ENCODE measurements at regions not wholly inside any gene's neighbourhood (a gene's known extent, or its start where the extent isn't known, plus 50 kb on each side); places are given as distances from the start of the nearest gene placed in this dataset.

- TF ChIP-seq CTCF (IDR thresholded peaks at IDR 0.05; ENCODE audit: insufficient read depth, low read length) (no peak), SPI1 (IDR thresholded peaks at IDR 0.05; ENCODE audit: borderline replicate concordance, low read depth) (peak; percentile 63; the same call in 1 of the 2 replicates)
- no peak overlapping the region for H3K4me3 ChIP-seq (replicated peaks; ENCODE audit: insufficient read depth, low read length)
- no peak overlapping the region for H3K27ac ChIP-seq (replicated peaks)
- no peaks in the 10 kb centered on the region for H3K27me3 ChIP-seq (ENCODE audit: insufficient read depth, poor library complexity, severe bottlenecking)
- no peak for DNase-seq (ENCODE audit: low read depth in 1 of 2, low spot score in 1 of 2)
Measured at GRCh38 chr11:29305456-29306232, 711.2 kb downstream of the KCNA4 start.

DNA sequence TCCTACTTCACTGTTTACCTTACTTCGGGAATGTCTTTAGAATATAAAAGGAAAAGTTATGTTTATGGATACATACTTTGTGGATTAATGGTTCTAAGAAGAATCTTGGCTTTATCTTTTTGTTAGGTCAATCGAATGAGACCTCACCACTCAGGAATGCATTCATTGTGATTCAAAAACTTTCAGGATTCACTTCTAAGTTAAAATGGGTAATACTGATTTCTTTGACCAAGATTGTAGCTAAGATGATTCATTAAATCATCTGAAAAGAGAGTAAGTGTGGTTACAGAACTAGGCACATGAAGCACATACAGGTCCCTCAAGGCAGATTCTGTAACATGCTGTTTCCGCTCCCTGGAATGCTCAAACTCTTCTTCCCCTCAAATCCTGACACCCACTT is 716.4 kb downstream of the KCNA4 start:
- TF ChIP-seq POLR2AphosphoS5 (IDR thresholded peaks at IDR 0.05; ENCODE audit: low read depth) (no peak), REST (IDR thresholded peaks at IDR 0.05; ENCODE audit: insufficient replicate concordance, low read depth) (no peak), CTCF (IDR thresholded peaks at IDR 0.05; ENCODE audit: insufficient read depth, low read length) (no peak), SPI1 (IDR thresholded peaks at IDR 0.05; ENCODE audit: borderline replicate concordance, low read depth) (no peak), GABPA (IDR thresholded peaks at IDR 0.05; ENCODE audit: low read depth) (no peak)
- Histone ChIP-seq H3K4me3 (replicated peaks; ENCODE audit: insufficient read depth, low read length) (no peak overlapping the region), H3K27me3 (ENCODE audit: insufficient read depth, poor library complexity, severe bottlenecking) (no peaks in the 10 kb centered on the region), H3K27ac (replicated peaks) (no peak overlapping the region)
- DNase-seq (ENCODE audit: low read depth in 1 of 2, low spot score in 1 of 2), result no peak

- TF ChIP-seq CTCF (IDR thresholded peaks at IDR 0.05; ENCODE audit: insufficient read depth, low read length) (no peak), REST (IDR thresholded peaks at IDR 0.05; ENCODE audit: insufficient replicate concordance, low read depth) (no peak), GABPA (IDR thresholded peaks at IDR 0.05; ENCODE audit: low read depth) (no peak)
- no peak for DNase-seq (ENCODE audit: low read depth in 1 of 2, low spot score in 1 of 2)
- no peak overlapping the region for H3K27ac ChIP-seq (replicated peaks)
- no peaks in the 10 kb centered on the region for H3K27me3 ChIP-seq (ENCODE audit: insufficient read depth, poor library complexity, severe bottlenecking)
- H3K4me3 ChIP-seq (replicated peaks; ENCODE audit: insufficient read depth, low read length), result no peak overlapping the region
Measured at GRCh38 chr11:29296680-29297079, 720.1 kb downstream of the KCNA4 start.

GRCh38 chr11:29293825-29294224 is 723.0 kb downstream of the KCNA4 start:
- no peak for DNase-seq (ENCODE audit: low read depth in 1 of 2, low spot score in 1 of 2)
- Histone ChIP-seq H3K27ac (replicated peaks) (no peak overlapping the region), H3K27me3 (ENCODE audit: insufficient read depth, poor library complexity, severe bottlenecking) (no peaks in the 10 kb centered on the region), H3K4me3 (replicated peaks; ENCODE audit: insufficient read depth, low read length) (no peak overlapping the region)
- TF ChIP-seq POLR2AphosphoS5 (IDR thresholded peaks at IDR 0.05; ENCODE audit: low read depth) (no peak), GABPA (IDR thresholded peaks at IDR 0.05; ENCODE audit: low read depth) (no peak), REST (IDR thresholded peaks at IDR 0.05; ENCODE audit: insufficient replicate concordance, low read depth) (no peak), CTCF (IDR thresholded peaks at IDR 0.05; ENCODE audit: insufficient read depth, low read length) (no peak), SPI1 (IDR thresholded peaks at IDR 0.05; ENCODE audit: borderline replicate concordance, low read depth) (no peak)

Measured in HL-60 (cell line).